Ureter (tissue), 1 donor: ENCODE measurements at regions not wholly inside any gene's neighbourhood (a gene's known extent, or its start where the extent isn't known, plus 50 kb on each side); places are given as distances from the start of the nearest gene placed in this dataset.

Source experiments
- DNase-seq: peaks from one replicate; pipeline ENCODE4 v3.0.0-alpha.2; 2020; ENCODE audit warnings: low spot score
- donor health status: DM: yes; HTN: yes; CAD: no.

- DNase-seq, result no peak
These were observed 464.9 kb downstream of the TAFA4 start for GRCh38 chr3:68467465-68467864.

GRCh38 chr3:68458581-68458980, 473.8 kb downstream of the TAFA4 start:
- DNase-seq, result no peak

GRCh38 chr3:68448510-68449383, 483.6 kb downstream of the TAFA4 start:
- no peak for DNase-seq

- DNase-seq, result no peak
These were observed 484.5 kb downstream of the TAFA4 start for GRCh38 chr3:68447885-68448284.

- DNase-seq, result no peak
These were observed 491.3 kb downstream of the TAFA4 start for GRCh38 chr3:68441054-68441453.

GRCh38 chr3:68436619-68437401, 495.5 kb downstream of the TAFA4 start:
- DNase-seq, result no peak

GRCh38 chr3:68428495-68428894, 503.9 kb downstream of the TAFA4 start:
- DNase-seq, result no peak

GRCh38 chr3:68424796-68425460, 507.4 kb downstream of the TAFA4 start:
- no peak for DNase-seq

GRCh38 chr3:68408626-68409025, 523.7 kb downstream of the TAFA4 start:
- no peak for DNase-seq

GRCh38 chr3:68403741-68404140, 528.6 kb downstream of the TAFA4 start:
- no peak for DNase-seq

GRCh38 chr3:68402235-68402918, 530.0 kb downstream of the TAFA4 start:
- no peak for DNase-seq

GRCh38 chr3:68378631-68379030, 553.7 kb downstream of the TAFA4 start:
- no peak for DNase-seq

GRCh38 chr3:68373727-68374126, 558.6 kb downstream of the TAFA4 start:
- no peak for DNase-seq

- DNase-seq, result no peak
These were observed 568.6 kb downstream of the TAFA4 start for GRCh38 chr3:68363796-68364195.

- DNase-seq, result no peak
These were observed 571.9 kb downstream of the TAFA4 start for GRCh38 chr3:68360492-68360891.

GRCh38 chr3:68345781-68346180, 586.6 kb downstream of the TAFA4 start:
- no peak for DNase-seq

GRCh38 chr3:68342426-68342825, 589.9 kb downstream of the TAFA4 start:
- no peak for DNase-seq

- DNase-seq, result no peak
These were observed 596.3 kb downstream of the TAFA4 start for GRCh38 chr3:68336042-68336441.

- DNase-seq, result no peak
These were observed 597.9 kb downstream of the TAFA4 start for GRCh38 chr3:68334367-68334986.

- DNase-seq, result no peak
These were observed 604.3 kb downstream of the TAFA4 start for GRCh38 chr3:68328049-68328448.

- DNase-seq, result no peak
These were observed 616.4 kb downstream of the TAFA4 start for GRCh38 chr3:68315964-68316363.
